HCT116 (cell line): ENCODE measurements at regions not wholly inside any gene's neighbourhood (a gene's known extent, or its start where the extent isn't known, plus 50 kb on each side); places are given as distances from the start of the nearest gene placed in this dataset.

Experiments used
- ATAC-seq: fragments of 200-7000 bp; cut with Tn5 transposase; 2 replicates; pipeline ENCODE4 v1.9.1; 2020; ENCODE audit warnings: mild to moderate bottlenecking, moderate library complexity
- BruUV-seq: library from RNA; stranded (reverse); fragments of 400-500 nt; replicated peaks from 2 replicates; lab custom pipeline; 2021; lab: Mats Ljungman, UMichigan
- CTCF ChIA-PET: fragments of 300-600 bp; sonication (Branson Sonifier 250); formaldehyde crosslinking; loops from one replicate; lab custom pipeline; 2021; ENCODE audit warnings: antibody characterized with exemption; lab: Charles Lee
- POLR2A ChIA-PET: fragments of 300-600, 350-600 bp; sonication (Branson Sonifier 250); formaldehyde crosslinking; loops from one replicate; lab custom pipeline; 2021; ENCODE audit warnings: antibody characterized with exemption; lab: Charles Lee
- RAD21 ChIA-PET, 2 experiments: fragments of 300-600 bp; sonication (Branson Sonifier 250); formaldehyde crosslinking; loops; one replicate each; lab custom pipeline; 2023; ENCODE audit warnings: low total read pairs in 2 of 2; ENCODE audit not compliant: uncharacterized antibody in 2 of 2, unreplicated experiment in 2 of 2, low non-redundant PET in 1 of 2; lab: Charles Lee
- DNase-seq: peaks from one replicate; pipeline ENCODE4 v3.0.0-alpha.2; 2010; ENCODE audit warnings: low read depth, low spot score
- H2AFZ ChIP-seq: fragments of 200-600 bp; shearing (Covaris generic), sonication (generic); 2 replicates; pipeline ENCODE4 v1.6.1; 2017; ENCODE audit warnings: low read depth, mixed run types, mixed read lengths, antibody characterized with exemption, low read length; ENCODE audit not compliant: poor library complexity, severe bottlenecking
- H3K27ac ChIP-seq: 2 replicates; pipeline ENCODE4 v1.5.1; 2012; ENCODE audit warnings: low read depth, low read length
- H3K27me3 ChIP-seq: fragments of 200-600 bp; sonication (generic); 2 replicates; pipeline ENCODE4 v1.6.1; 2016; ENCODE audit warnings: mixed run types, low read length, mixed read lengths; ENCODE audit not compliant: insufficient read depth
- H3K36me3 ChIP-seq, 2 experiments: fragments of 200-500 bp in 1 of 2; fragments of 200-600 bp in 1 of 2; sonication (Bioruptor generic) in 1 of 2; sonication (generic) in 1 of 2; 2 replicates each; pipeline versions ENCODE4 v1.5.1 to v1.6.1; 2014 to 2016; ENCODE audit warnings: low read length in 2 of 2, inconsistent platforms in 1 of 2, mixed read lengths in 1 of 2, mixed run types in 1 of 2; ENCODE audit not compliant: insufficient read depth in 2 of 2, control insufficient read depth in 1 of 2
- H3K4me1 ChIP-seq, 2 experiments: fragments of 200-600 bp in 1 of 2; sonication (generic) in 1 of 2; 2 replicates each; pipeline versions ENCODE4 v1.5.1 to v1.6.1; 2012 to 2017; ENCODE audit warnings: low read length in 2 of 2, inconsistent platforms in 1 of 2, mild to moderate bottlenecking in 1 of 2, mixed read lengths in 1 of 2, mixed run types in 1 of 2, moderate library complexity in 1 of 2; ENCODE audit not compliant: insufficient read depth in 2 of 2, control insufficient read depth in 1 of 2
- H3K4me2 ChIP-seq: fragments of 200-600 bp; sonication (generic); 2 replicates; pipeline ENCODE4 v1.6.1; 2017; ENCODE audit warnings: mixed run types, low read length, mixed read lengths
- H3K4me3 ChIP-seq, 2 experiments: fragments of 200-600 bp in 1 of 2; sonication (generic) in 1 of 2; replicated peaks in 1 of 2; 2 replicates each; pipeline ENCODE4 v1.5.1; 2011 to 2016; ENCODE audit warnings: low read length in 2 of 2, control low read depth in 1 of 2, low read depth in 1 of 2, mild to moderate bottlenecking in 1 of 2, mixed read lengths in 1 of 2, mixed run types in 1 of 2
- H3K79me2 ChIP-seq: fragments of 200-600 bp; sonication (generic); 2 replicates; pipeline ENCODE4 v1.6.1; 2017; ENCODE audit warnings: mild to moderate bottlenecking, mixed run types, low read length, moderate library complexity, mixed read lengths; ENCODE audit not compliant: insufficient read depth
- H3K9ac ChIP-seq: fragments of 200-600 bp; sonication (generic); 2 replicates; pipeline ENCODE4 v1.6.1; 2016; ENCODE audit warnings: low read length, mixed read lengths
- H3K9me2 ChIP-seq: fragments of 200-600 bp; sonication (generic), shearing (Covaris generic); 2 replicates; pipeline ENCODE4 v1.6.1; 2017; ENCODE audit warnings: mixed run types, mild to moderate bottlenecking, moderate library complexity; ENCODE audit not compliant: insufficient read depth
- H3K9me3 ChIP-seq, 2 experiments: fragments of 200-500 bp in 1 of 2; fragments of 200-600 bp in 1 of 2; sonication (Bioruptor generic) in 1 of 2; sonication (generic) in 1 of 2; 2 replicates each; pipeline ENCODE4 v1.6.1; 2014 to 2017; ENCODE audit warnings: low read length in 2 of 2, mixed read lengths in 2 of 2, inconsistent platforms in 1 of 2, low read depth in 1 of 2, mild to moderate bottlenecking in 1 of 2, mixed run types in 1 of 2, moderate library complexity in 1 of 2; ENCODE audit not compliant: control insufficient read depth in 1 of 2, insufficient read depth in 1 of 2
- H4K20me1 ChIP-seq: fragments of 200-600 bp; sonication (generic), shearing (Covaris generic); 2 replicates; pipeline ENCODE4 v1.6.1; 2017; ENCODE audit warnings: mixed run types, mild to moderate bottlenecking, moderate library complexity; ENCODE audit not compliant: insufficient read depth
- CBX3 ChIP-seq: IDR thresholded peaks from 2 replicates; pipeline ENCODE4 v1.6.1; 2012; ENCODE audit warnings: low read depth
- CEBPB ChIP-seq: IDR thresholded peaks from 2 replicates; pipeline ENCODE4 v1.6.1; 2012; ENCODE audit warnings: low read depth
- CTCF ChIP-seq, 3 experiments: fragments of 200-600 bp in 1 of 3; sonication (generic) in 1 of 3; IDR thresholded peaks in 2 of 3; conservative IDR thresholded peaks in 1 of 3; 2 replicates each; pipeline ENCODE4 v1.5.1; 2012 to 2017; ENCODE audit warnings: low read depth in 2 of 3, low read length in 2 of 3, antibody characterized with exemption in 1 of 3, borderline replicate concordance in 1 of 3, control low read depth in 1 of 3, mild to moderate bottlenecking in 1 of 3, mixed read lengths in 1 of 3, mixed run types in 1 of 3, moderate library complexity in 1 of 3; ENCODE audit not compliant: insufficient read depth in 1 of 3
- FOSL1 ChIP-seq: IDR thresholded peaks from 2 replicates; pipeline ENCODE4 v1.6.1; 2012; ENCODE audit warnings: low read depth
- REST ChIP-seq: IDR thresholded peaks from 2 replicates; pipeline ENCODE4 v1.6.1; 2012; ENCODE audit warnings: low read depth
- SIN3A ChIP-seq: IDR thresholded peaks from 2 replicates; pipeline ENCODE4 v1.6.1; 2012; ENCODE audit warnings: low read depth
- SP1 ChIP-seq: IDR thresholded peaks from 2 replicates; pipeline ENCODE4 v1.6.1; 2012; ENCODE audit warnings: low read depth
- SRF ChIP-seq: IDR thresholded peaks from 2 replicates; pipeline ENCODE4 v1.6.1; 2012; ENCODE audit warnings: low read depth
- TCF7L2 ChIP-seq: IDR thresholded peaks from 2 replicates; pipeline ENCODE4 v1.7.0; 2011; ENCODE audit warnings: borderline replicate concordance, inconsistent platforms; ENCODE audit not compliant: insufficient read depth, insufficient read length; ENCODE audit errors: extremely low read depth
- ZFX ChIP-seq: fragments of 450-650 bp; IDR thresholded peaks from 2 replicates; pipeline ENCODE4 v1.6.1; 2017
- intact Hi-C: fragments of 100-400 bp; cut with micrococcal nuclease; formaldehyde crosslinking; loops from 2 replicates; pipeline ENCODE4 v1.10.0; 2022

GRCh38 chr6:95790787-95791186, 213.5 kb downstream of the MANEA start (continued):
- TF ChIP-seq REST, result no peak
- TF ChIP-seq, all 23 proteins: peak for 0

- H3K9ac ChIP-seq, result no peak overlapping the region
- H3K4me3 ChIP-seq, result no peak overlapping the region
- no peaks in the 10 kb centered on the region for H3K9me3 ChIP-seq
- H3K27ac ChIP-seq, result no peak overlapping the region
- BruUV-seq, result no TSS peak
- H3K36me3 ChIP-seq, result no peaks in the 10 kb centered on the region
- ChIA-PET CTCF (no interaction called here), POLR2A (no interaction called here), RAD21 (no interaction called here)
- no peak overlapping the region for H2AFZ ChIP-seq
- DNase-seq (no peak), ATAC-seq (no peak)
- H3K27me3 ChIP-seq, result no peaks in the 10 kb centered on the region
- H3K4me1 ChIP-seq, result no peaks in the 10 kb centered on the region
- H3K9me2 ChIP-seq, result no peaks in the 10 kb centered on the region
- H3K4me2 ChIP-seq, result no peak overlapping the region
- TF ChIP-seq FOSL1, result no peak
- TF ChIP-seq TCF7L2, result no peak
- no peak for TF ChIP-seq CBX3
- no peak for TF ChIP-seq CTCF (IDR thresholded peaks at IDR 0.05 in 2 of 3, conservative IDR thresholded peaks at IDR 0.05 in 1 of 3; ENCODE audit: borderline replicate concordance in 1 of 3, insufficient read depth in 1 of 3, low read depth in 2 of 3, low read length in 2 of 3)
- TF ChIP-seq SP1, result no peak
- no peak for TF ChIP-seq SIN3A
- TF ChIP-seq ZFX, result no peak
- TF ChIP-seq CEBPB, result no peak
- no peak for TF ChIP-seq SRF
- H3K79me2 ChIP-seq, result no peaks in the 10 kb centered on the region
- intact Hi-C loops, result no loop called here
- H4K20me1 ChIP-seq, result no peaks in the 10 kb centered on the region
These were observed 217.4 kb downstream of the MANEA start for GRCh38 chr6:95794749-95795148.
